Liver (tissue), 8 donors: ENCODE measurements at regions not wholly inside any gene's neighbourhood (a gene's known extent, or its start where the extent isn't known, plus 50 kb on each side); places are given as distances from the start of the nearest gene placed in this dataset.
"Not testable (repeated sequence)": the region's sequence is repeated elsewhere in the genome, so short reads cannot be mapped to it uniquely, and the experiment has no call there.

ENCODE experiments used
- DNase-seq: peaks from one replicate; pipeline ENCODE4 v3.0.0-alpha.2; 2017; ENCODE audit warnings: low spot score
- H3K27ac ChIP-seq, 2 donors: one replicate each; pipeline ENCODE4 v1.7.0; 2013; ENCODE audit warnings: inconsistent platforms in 2 of 2, low read length in 2 of 2, control low read depth in 1 of 2, low read depth in 1 of 2, mild to moderate bottlenecking in 1 of 2
- H3K27me3 ChIP-seq, 4 donors: one replicate each; pipeline versions ENCODE4 v1.6.1 to v1.7.0; 2013; ENCODE audit warnings: low read length in 3 of 4, inconsistent platforms in 1 of 4, mild to moderate bottlenecking in 1 of 4, moderate library complexity in 1 of 4; ENCODE audit not compliant: control insufficient read depth in 4 of 4, insufficient read depth in 4 of 4
- H3K36me3 ChIP-seq, 4 donors: one replicate each; pipeline versions ENCODE4 v1.6.1 to v1.7.0; 2013; ENCODE audit warnings: low read length in 3 of 4, mild to moderate bottlenecking in 3 of 4, low read depth in 1 of 4, moderate library complexity in 1 of 4; ENCODE audit not compliant: control insufficient read depth in 4 of 4, insufficient read depth in 3 of 4
- H3K4me1 ChIP-seq, 4 donors: one replicate each; pipeline versions ENCODE4 v1.6.1 to v1.7.0; 2013; ENCODE audit warnings: low read length in 3 of 4, mild to moderate bottlenecking in 3 of 4, moderate library complexity in 1 of 4; ENCODE audit not compliant: control insufficient read depth in 4 of 4, insufficient read depth in 4 of 4
- H3K4me3 ChIP-seq, 3 donors: one replicate each; pipeline versions ENCODE4 v1.6.1 to v1.7.0; 2013; ENCODE audit warnings: low read length in 3 of 3, control low read depth in 1 of 3, low read depth in 1 of 3, mild to moderate bottlenecking in 1 of 3
- H3K9ac ChIP-seq, 2 donors: one replicate each; pipeline ENCODE4 v1.7.0; 2013; ENCODE audit warnings: low read length in 2 of 2, mild to moderate bottlenecking in 2 of 2, moderate library complexity in 2 of 2, control low read depth in 1 of 2, low read depth in 1 of 2
- H3K9me3 ChIP-seq, 4 donors: one replicate each; pipeline versions ENCODE4 v1.6.1 to v1.7.0; 2013; ENCODE audit warnings: low read length in 3 of 4; ENCODE audit not compliant: control insufficient read depth in 4 of 4
- ATF3 ChIP-seq: IDR thresholded peaks from 2 replicates; pipeline ENCODE4 v1.6.1; 2016; ENCODE audit warnings: antibody characterized with exemption
- CTCF ChIP-seq: fragments of 150-350 bp; IDR thresholded peaks from 2 replicates; pipeline ENCODE4 v1.5.1; 2017; ENCODE audit warnings: improper control_type of control experiment, low read depth, low read length; ENCODE audit not compliant: missing input control
- EGR1 ChIP-seq, 2 donors: IDR thresholded peaks; 2 replicates each; pipeline ENCODE4 v1.6.1; 2016 to 2018; ENCODE audit warnings: antibody characterized with exemption in 2 of 2, low read depth in 2 of 2
- FOXA1 ChIP-seq: IDR thresholded peaks from 2 replicates; pipeline ENCODE4 v1.6.1; 2016; ENCODE audit warnings: antibody characterized with exemption
- FOXA2 ChIP-seq: IDR thresholded peaks from 2 replicates; pipeline ENCODE4 v1.6.1; 2016; ENCODE audit warnings: antibody characterized with exemption
- GABPA ChIP-seq, 2 donors: IDR thresholded peaks in 1 of 2; conservative IDR thresholded peaks in 1 of 2; 2 replicates each; pipeline ENCODE4 v1.6.1; 2016; ENCODE audit warnings: antibody characterized with exemption in 2 of 2, mild to moderate bottlenecking in 1 of 2, moderate library complexity in 1 of 2
- HNF4A ChIP-seq, 2 donors: conservative IDR thresholded peaks; 2 replicates each; pipeline ENCODE4 v1.6.1; 2016; ENCODE audit warnings: antibody characterized with exemption in 2 of 2, mild to moderate bottlenecking in 2 of 2
- HNF4G ChIP-seq: IDR thresholded peaks from 2 replicates; pipeline ENCODE4 v1.6.1; 2016; ENCODE audit warnings: antibody characterized with exemption
- JUND ChIP-seq, 2 donors: IDR thresholded peaks; 2 replicates each; pipeline ENCODE4 v1.6.1; 2016; ENCODE audit warnings: antibody characterized with exemption in 2 of 2
- MAX ChIP-seq: IDR thresholded peaks from 2 replicates; pipeline ENCODE4 v1.6.1; 2016; ENCODE audit warnings: antibody characterized with exemption
- NR2F2 ChIP-seq: IDR thresholded peaks from 2 replicates; pipeline ENCODE4 v1.6.1; 2016; ENCODE audit warnings: antibody characterized with exemption
- RAD21 ChIP-seq, 2 donors: IDR thresholded peaks; 2 replicates each; pipeline ENCODE4 v1.6.1; 2016; ENCODE audit warnings: antibody characterized with exemption in 2 of 2, mild to moderate bottlenecking in 2 of 2
- REST ChIP-seq: IDR thresholded peaks from 2 replicates; pipeline ENCODE4 v1.6.1; 2016; ENCODE audit warnings: antibody characterized with exemption, mild to moderate bottlenecking
- RXRA ChIP-seq, 2 donors: IDR thresholded peaks; 2 replicates each; pipeline ENCODE4 v1.6.1; 2017 to 2018; ENCODE audit warnings: antibody characterized with exemption in 2 of 2, mild to moderate bottlenecking in 1 of 2
- SP1 ChIP-seq: IDR thresholded peaks from 2 replicates; pipeline ENCODE4 v1.6.1; 2018; ENCODE audit warnings: antibody characterized with exemption, mild to moderate bottlenecking
- TAF1 ChIP-seq: conservative IDR thresholded peaks from 2 replicates; pipeline ENCODE4 v1.6.1; 2016; ENCODE audit warnings: antibody characterized with exemption, mild to moderate bottlenecking
- YY1 ChIP-seq: IDR thresholded peaks from 2 replicates; pipeline ENCODE4 v1.6.1; 2016; ENCODE audit warnings: antibody characterized with exemption, mild to moderate bottlenecking
- ZBTB33 ChIP-seq: IDR thresholded peaks from 2 replicates; pipeline ENCODE4 v1.6.1; 2016; ENCODE audit warnings: antibody characterized with exemption
- WGBS: extraction: QIAGEN DNeasy Blood & Tissue Kit; methylation state at CpG from one replicate; pipeline ENCODE4 v1.1.7; 2013; 5-methylcytosine and 5-hydroxymethylcytosine counted together
- donor health status: healthy.
- donor health status: healthy.
- donor health status: healthy.
- donor health status: healthy.
- donor health status: healthy.

GRCh38 chr9:100739666-100740065 lies 161.8 kb downstream of the CAVIN4 start:
- H3K9ac ChIP-seq = no peak overlapping the region
- H3K4me1 ChIP-seq = no peaks in the 10 kb centered on the region
- WGBS = 75% methylated on average over 5 of the region's 5 CpGs
- H3K27me3 ChIP-seq = no peaks in the 10 kb centered on the region
- TF ChIP-seq CTCF = no peak
- no peak for TF ChIP-seq HNF4A (conservative IDR thresholded peaks at IDR 0.05)
- TF ChIP-seq YY1 = no peak
- TF ChIP-seq REST = no peak
- TF ChIP-seq RXRA (IDR thresholded peaks at IDR 0.05) = no peak
- TF ChIP-seq ZBTB33 = no peak
- no peak for TF ChIP-seq JUND (IDR thresholded peaks at IDR 0.05)
- no peak for TF ChIP-seq GABPA (IDR thresholded peaks at IDR 0.05 in 1 of 2, conservative IDR thresholded peaks at IDR 0.05 in 1 of 2)
- TF ChIP-seq MAX = no peak
- no peak for TF ChIP-seq TAF1
- TF ChIP-seq EGR1 (IDR thresholded peaks at IDR 0.05; ENCODE audit: low read depth in 2 of 2) = no peak
- TF ChIP-seq RAD21 (IDR thresholded peaks at IDR 0.05) = no peak
- TF ChIP-seq ATF3 = no peak
- no peak for TF ChIP-seq NR2F2
- no peak for TF ChIP-seq HNF4G
- no peak for TF ChIP-seq FOXA2
- TF ChIP-seq SP1 = no peak
- no peak for TF ChIP-seq FOXA1
- H3K4me3 ChIP-seq = no peak overlapping the region
- H3K9me3 ChIP-seq = peaks cover 0 to 2% (median 0%) of the 10 kb centered on the region in 4 donors
- no peak overlapping the region for H3K27ac ChIP-seq
- no peak for DNase-seq
- no peaks in the 10 kb centered on the region for H3K36me3 ChIP-seq

- not testable (repeated sequence) for DNase-seq, H3K9me3 ChIP-seq, H3K27me3 ChIP-seq, H3K4me1 ChIP-seq, H3K36me3 ChIP-seq, H3K9ac ChIP-seq, H3K27ac ChIP-seq, H3K4me3 ChIP-seq
- WGBS = 78% methylated on average over 4 of the region's 4 CpGs
Observed at GRCh38 chr9:100748930-100749329, 171.1 kb downstream of the CAVIN4 start.
